Keratinocyte (primary cell): ENCODE measurements at regions not wholly inside any gene's neighbourhood (a gene's known extent, or its start where the extent isn't known, plus 50 kb on each side); places are given as distances from the start of the nearest gene placed in this dataset.

Experiments used
- DNase-seq: peaks from one replicate; pipeline ENCODE4 v3.0.0-alpha.2; 2011; ENCODE audit warnings: low read depth, missing footprints, low spot score
- FAIRE-seq: peaks from 2 replicates; lab custom pipeline; 2011; peaks lifted over from hg19 to GRCh38; lab: Jason Lieb, UNC
- H2AFZ ChIP-seq: 2 replicates; pipeline ENCODE4 v1.6.0; 2012; ENCODE audit warnings: low read length, control low read depth, inconsistent platforms; ENCODE audit not compliant: control insufficient read depth
- H3K27ac ChIP-seq: 2 replicates; pipeline ENCODE4 v1.5.1; 2011; ENCODE audit warnings: low read length; ENCODE audit not compliant: control insufficient read depth, insufficient read depth
- H3K27me3 ChIP-seq: 3 replicates; pipeline ENCODE4 v1.6.0; 2011; ENCODE audit warnings: low read length; ENCODE audit not compliant: control insufficient read depth, insufficient read depth; ENCODE audit errors: extremely low read depth
- H3K36me3 ChIP-seq, 2 experiments: 2 replicates in 1 of 2; 3 replicates in 1 of 2; pipeline ENCODE4 v1.5.1; 2011; ENCODE audit warnings: low read length in 2 of 2, mild to moderate bottlenecking in 1 of 2; ENCODE audit not compliant: control insufficient read depth in 2 of 2, insufficient read depth in 2 of 2; ENCODE audit errors: extremely low read depth in 1 of 2
- H3K4me1 ChIP-seq: 3 replicates; pipeline ENCODE4 v1.5.1; 2011; ENCODE audit warnings: low read length; ENCODE audit not compliant: control insufficient read depth, insufficient read depth; ENCODE audit errors: extremely low read depth
- H3K4me2 ChIP-seq: 3 replicates; pipeline ENCODE4 v1.6.0; 2011; ENCODE audit warnings: low read depth, low read length; ENCODE audit not compliant: control insufficient read depth, insufficient read depth; ENCODE audit errors: extremely low read depth
- H3K4me3 ChIP-seq, 3 experiments: fragments of 200-600 bp in 1 of 3; sonication (generic) in 1 of 3; 2 replicates in 2 of 3; 3 replicates in 1 of 3; pipeline ENCODE4 v1.5.1; 2011 to 2016; ENCODE audit warnings: low read length in 3 of 3, mild to moderate bottlenecking in 3 of 3, control low read depth in 2 of 3, inconsistent platforms in 1 of 3, low read depth in 1 of 3, mixed read lengths in 1 of 3, mixed run types in 1 of 3, moderate library complexity in 1 of 3; ENCODE audit not compliant: control insufficient read depth in 2 of 3, insufficient read depth in 2 of 3; ENCODE audit errors: extremely low read depth in 1 of 3
- H3K79me2 ChIP-seq: 2 replicates; pipeline ENCODE4 v1.6.0; 2012; ENCODE audit warnings: low read length; ENCODE audit not compliant: control insufficient read depth, insufficient read depth
- H3K9ac ChIP-seq: 3 replicates; pipeline ENCODE4 v1.6.0; 2011; ENCODE audit warnings: low read length; ENCODE audit not compliant: control insufficient read depth, insufficient read depth; ENCODE audit errors: extremely low read depth
- H3K9me1 ChIP-seq: 3 replicates; pipeline ENCODE4 v1.6.0; 2011; ENCODE audit warnings: low read length; ENCODE audit not compliant: control insufficient read depth, insufficient read depth; ENCODE audit errors: extremely low read depth
- H3K9me3 ChIP-seq: 2 replicates; pipeline ENCODE4 v1.5.1; 2012; ENCODE audit warnings: low read depth, low read length; ENCODE audit not compliant: control insufficient read depth
- H4K20me1 ChIP-seq: 3 replicates; pipeline ENCODE4 v1.6.0; 2011; ENCODE audit warnings: low read length; ENCODE audit not compliant: control insufficient read depth, insufficient read depth; ENCODE audit errors: extremely low read depth
- EZH2 ChIP-seq: IDR thresholded peaks from one replicate; pipeline ENCODE4 v1.6.1; 2012; ENCODE audit warnings: inconsistent platforms, mild to moderate bottlenecking, low read length, moderate library complexity
- dilution Hi-C: fragments of 300-500 bp; cut with MboI; formaldehyde crosslinking; loops from one replicate; pipeline ENCODE4 v1.7.0; 2020; ENCODE audit warnings: low sequenced_read_pairs; ENCODE audit not compliant: extremely low pct_ligation_motif_present
- TF ChIP-seq, protein P1 (sequence below), 3 experiments: IDR thresholded peaks in 1 of 3; conservative IDR thresholded peaks in 1 of 3; optimal IDR thresholded peaks in 1 of 3; 2 replicates in 2 of 3; 3 replicates in 1 of 3; pipeline versions ENCODE3 to v1.5.1; 2011; ENCODE audit warnings: low read length in 3 of 3, mild to moderate bottlenecking in 3 of 3, moderate library complexity in 2 of 3, control low read depth in 1 of 3, inconsistent platforms in 1 of 3; ENCODE audit not compliant: insufficient read depth in 2 of 3; ENCODE audit errors: extremely low read depth in 1 of 3

DNA sequence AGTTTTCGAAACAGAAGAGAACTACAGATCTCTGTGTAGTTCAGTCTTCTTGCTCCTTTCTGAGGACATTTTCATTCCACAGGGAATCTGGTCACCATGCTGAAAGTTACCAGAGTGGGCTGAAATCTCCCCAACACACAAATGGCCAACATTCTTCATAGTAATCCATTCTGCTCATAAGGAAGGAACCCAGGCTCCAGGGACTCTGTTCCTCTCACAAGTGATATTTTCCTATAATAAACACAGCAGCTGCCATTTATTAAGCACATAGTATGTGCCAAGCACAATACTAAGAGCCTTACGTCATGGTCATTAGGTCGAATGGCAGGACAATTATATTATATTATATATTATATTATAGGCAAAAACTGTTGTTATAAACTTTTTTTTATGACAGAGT lies 109.8 kb downstream of the RAB11FIP2 start:
- H2AFZ ChIP-seq = no peak overlapping the region
- no peak overlapping the region for H3K9ac ChIP-seq
- H3K36me3 ChIP-seq = no peaks in the 10 kb centered on the region
- no peaks in the 10 kb centered on the region for H3K79me2 ChIP-seq
- DNase-seq = no peak
- H4K20me1 ChIP-seq = no peaks in the 10 kb centered on the region
- H3K9me1 ChIP-seq = no peaks in the 10 kb centered on the region
- H3K4me2 ChIP-seq = no peak overlapping the region
- no peak overlapping the region for H3K4me3 ChIP-seq
- dilution Hi-C loops = no loop called here
- FAIRE-seq = no peak
- peaks cover 2% of the 10 kb centered on the region for H3K4me1 ChIP-seq
- no peaks in the 10 kb centered on the region for H3K27me3 ChIP-seq
- H3K9me3 ChIP-seq = no peaks in the 10 kb centered on the region
- TF ChIP-seq EZH2 = no peak
- no peak overlapping the region for H3K27ac ChIP-seq

DNA sequence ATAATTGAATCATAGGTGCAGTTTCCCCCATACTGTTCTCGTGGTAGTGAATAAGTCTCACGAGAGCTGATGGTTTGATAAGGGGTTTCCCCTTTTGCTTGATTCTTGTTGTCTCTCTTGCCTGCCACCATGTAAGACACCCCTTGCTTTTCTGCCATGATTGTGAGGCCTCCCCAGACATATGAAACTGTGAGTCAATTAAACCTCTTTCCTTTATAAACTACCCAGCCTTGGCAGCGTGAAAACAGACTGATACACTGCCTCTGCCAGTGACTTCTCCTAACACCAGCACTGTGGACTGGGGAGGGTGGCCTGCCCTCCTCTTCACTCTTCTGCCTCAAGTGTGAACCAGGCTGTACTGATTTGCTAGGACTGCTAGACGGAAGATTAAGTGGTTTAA lies 108.6 kb downstream of the RAB11FIP2 start:
- FAIRE-seq = no peak
- no peaks in the 10 kb centered on the region for H3K27me3 ChIP-seq
- dilution Hi-C loops = no loop called here

DNA sequence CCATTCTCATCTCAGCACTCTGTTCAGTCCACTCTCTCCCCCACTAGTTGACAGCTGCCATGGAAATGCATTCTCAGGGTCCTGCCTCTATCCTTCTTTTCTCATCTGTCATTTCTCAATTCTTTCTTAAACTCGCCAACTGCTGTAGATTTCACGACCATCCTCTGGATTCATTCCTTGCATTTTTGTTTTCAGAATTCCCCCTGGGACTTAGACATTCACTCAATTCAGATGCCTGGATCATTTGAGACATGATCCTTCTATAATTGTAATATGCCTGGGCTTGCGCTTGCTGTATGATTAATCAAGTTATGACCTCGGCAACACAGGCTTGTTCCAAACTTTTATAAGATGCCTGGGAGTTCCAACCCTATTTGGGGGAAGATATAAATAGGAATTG lies 104.5 kb downstream of the RAB11FIP2 start:
- Histone ChIP-seq H3K4me3 (no peak overlapping the region), H4K20me1 (no peaks in the 10 kb centered on the region), H3K9me1 (no peaks in the 10 kb centered on the region), H3K27ac (no peak overlapping the region), H3K4me1 (peaks cover 16% of the 10 kb centered on the region), H3K36me3 (no peaks in the 10 kb centered on the region), H3K27me3 (no peaks in the 10 kb centered on the region), H3K4me2 (no peak overlapping the region), H2AFZ (peak overlapping the region; percentile 2), H3K79me2 (no peaks in the 10 kb centered on the region), H3K9ac (no peak overlapping the region), H3K9me3 (no peaks in the 10 kb centered on the region)
- FAIRE-seq = peak; percentile 29
- dilution Hi-C loops = no loop called here
- TF ChIP-seq EZH2 = no peak
- no peak for DNase-seq

More for the DNA sequence above, 108.6 kb downstream of the RAB11FIP2 start:
- H2AFZ ChIP-seq = no peak overlapping the region
- peaks cover 10% of the 10 kb centered on the region for H3K4me1 ChIP-seq
- no peaks in the 10 kb centered on the region for H3K9me1 ChIP-seq
- no peak overlapping the region for H3K4me3 ChIP-seq
- H3K9me3 ChIP-seq = no peaks in the 10 kb centered on the region
- no peak overlapping the region for H3K9ac ChIP-seq
- no peak overlapping the region for H3K27ac ChIP-seq
- no peaks in the 10 kb centered on the region for H3K79me2 ChIP-seq
- H3K36me3 ChIP-seq = no peaks in the 10 kb centered on the region
- no peaks in the 10 kb centered on the region for H4K20me1 ChIP-seq
- no peak for TF ChIP-seq EZH2
- TF ChIP-seq, protein P1, sequence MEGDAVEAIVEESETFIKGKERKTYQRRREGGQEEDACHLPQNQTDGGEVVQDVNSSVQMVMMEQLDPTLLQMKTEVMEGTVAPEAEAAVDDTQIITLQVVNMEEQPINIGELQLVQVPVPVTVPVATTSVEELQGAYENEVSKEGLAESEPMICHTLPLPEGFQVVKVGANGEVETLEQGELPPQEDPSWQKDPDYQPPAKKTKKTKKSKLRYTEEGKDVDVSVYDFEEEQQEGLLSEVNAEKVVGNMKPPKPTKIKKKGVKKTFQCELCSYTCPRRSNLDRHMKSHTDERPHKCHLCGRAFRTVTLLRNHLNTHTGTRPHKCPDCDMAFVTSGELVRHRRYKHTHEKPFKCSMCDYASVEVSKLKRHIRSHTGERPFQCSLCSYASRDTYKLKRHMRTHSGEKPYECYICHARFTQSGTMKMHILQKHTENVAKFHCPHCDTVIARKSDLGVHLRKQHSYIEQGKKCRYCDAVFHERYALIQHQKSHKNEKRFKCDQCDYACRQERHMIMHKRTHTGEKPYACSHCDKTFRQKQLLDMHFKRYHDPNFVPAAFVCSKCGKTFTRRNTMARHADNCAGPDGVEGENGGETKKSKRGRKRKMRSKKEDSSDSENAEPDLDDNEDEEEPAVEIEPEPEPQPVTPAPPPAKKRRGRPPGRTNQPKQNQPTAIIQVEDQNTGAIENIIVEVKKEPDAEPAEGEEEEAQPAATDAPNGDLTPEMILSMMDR (optimal IDR thresholded peaks at IDR 0.05 in 1 of 3, IDR thresholded peaks at IDR 0.05 in 1 of 3, conservative IDR thresholded peaks at IDR 0.05 in 1 of 3; ENCODE audit: extremely low read depth in 1 of 3, insufficient read depth in 2 of 3, low read length in 3 of 3) = no peak
- no peak for DNase-seq
- no peak overlapping the region for H3K4me2 ChIP-seq
